ENCODE measurements at regions not wholly inside any gene's neighbourhood (a gene's known extent, or its start where the extent isn't known, plus 50 kb on each side); places are given as distances from the start of the nearest gene placed in this dataset.

DNA sequence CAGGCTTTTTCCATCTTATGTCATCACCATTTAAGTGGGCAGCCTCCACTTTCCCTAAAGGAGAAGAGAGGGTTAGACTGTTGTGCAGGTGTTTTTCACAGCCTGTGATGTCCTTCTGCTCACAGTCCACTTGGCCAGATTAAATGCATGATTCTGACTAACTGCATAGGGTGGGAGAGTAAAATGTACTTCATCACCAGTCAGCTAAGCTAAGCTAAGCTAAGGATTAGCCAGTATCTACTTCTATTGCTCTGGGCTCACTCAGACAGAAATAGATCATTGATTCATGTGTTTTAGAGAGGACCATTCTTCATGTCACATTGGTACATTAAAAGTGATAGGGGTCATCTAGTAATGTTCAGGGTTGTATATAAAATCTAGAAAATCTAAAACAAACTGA lies 1013.1 kb downstream of the NTRK3 start:
- DNase-seq (ENCODE audit: low read depth) = no peak
- TF ChIP-seq, protein P1, sequence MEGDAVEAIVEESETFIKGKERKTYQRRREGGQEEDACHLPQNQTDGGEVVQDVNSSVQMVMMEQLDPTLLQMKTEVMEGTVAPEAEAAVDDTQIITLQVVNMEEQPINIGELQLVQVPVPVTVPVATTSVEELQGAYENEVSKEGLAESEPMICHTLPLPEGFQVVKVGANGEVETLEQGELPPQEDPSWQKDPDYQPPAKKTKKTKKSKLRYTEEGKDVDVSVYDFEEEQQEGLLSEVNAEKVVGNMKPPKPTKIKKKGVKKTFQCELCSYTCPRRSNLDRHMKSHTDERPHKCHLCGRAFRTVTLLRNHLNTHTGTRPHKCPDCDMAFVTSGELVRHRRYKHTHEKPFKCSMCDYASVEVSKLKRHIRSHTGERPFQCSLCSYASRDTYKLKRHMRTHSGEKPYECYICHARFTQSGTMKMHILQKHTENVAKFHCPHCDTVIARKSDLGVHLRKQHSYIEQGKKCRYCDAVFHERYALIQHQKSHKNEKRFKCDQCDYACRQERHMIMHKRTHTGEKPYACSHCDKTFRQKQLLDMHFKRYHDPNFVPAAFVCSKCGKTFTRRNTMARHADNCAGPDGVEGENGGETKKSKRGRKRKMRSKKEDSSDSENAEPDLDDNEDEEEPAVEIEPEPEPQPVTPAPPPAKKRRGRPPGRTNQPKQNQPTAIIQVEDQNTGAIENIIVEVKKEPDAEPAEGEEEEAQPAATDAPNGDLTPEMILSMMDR (conservative IDR thresholded peaks at IDR 0.05; ENCODE audit: low read depth, low read length) = no peak
- no peak overlapping the region for H3K4me3 ChIP-seq (ENCODE audit: low read length)

DNA sequence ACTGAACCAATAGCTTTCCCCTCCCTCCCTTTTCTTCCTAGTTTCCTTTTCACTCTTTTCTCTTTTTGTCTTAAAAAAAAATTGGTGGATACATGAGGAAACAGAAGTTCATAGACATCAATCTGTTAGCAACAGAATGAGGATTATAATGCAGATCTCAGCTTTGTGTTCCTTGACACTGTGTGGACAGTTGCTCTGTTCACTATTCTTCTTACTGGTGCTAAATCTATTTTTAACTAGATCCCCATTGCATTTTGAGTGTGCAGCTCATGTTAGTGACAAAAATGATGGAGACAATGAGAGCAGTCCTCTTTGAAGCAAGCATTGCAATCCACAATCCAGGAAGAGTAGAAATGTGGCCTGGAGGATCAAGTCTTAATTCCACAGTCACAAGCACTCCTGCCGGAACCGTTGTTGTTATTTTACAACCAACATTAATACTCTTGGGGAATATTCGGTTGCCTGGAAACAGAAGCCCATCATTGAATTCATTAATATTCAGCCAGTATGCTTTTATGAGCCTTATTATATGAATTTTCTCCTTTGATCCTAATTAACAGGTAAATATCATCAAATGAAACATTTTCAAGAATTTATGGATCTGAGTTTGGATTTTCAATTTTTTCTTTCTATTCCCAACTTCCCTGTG lies 1016.8 kb downstream of the NTRK3 start:
- no peak overlapping the region for H3K4me3 ChIP-seq (ENCODE audit: low read length)
- no peak for DNase-seq (ENCODE audit: low read depth)
- TF ChIP-seq, protein P1 (conservative IDR thresholded peaks at IDR 0.05; ENCODE audit: low read depth, low read length) = no peak

DNA sequence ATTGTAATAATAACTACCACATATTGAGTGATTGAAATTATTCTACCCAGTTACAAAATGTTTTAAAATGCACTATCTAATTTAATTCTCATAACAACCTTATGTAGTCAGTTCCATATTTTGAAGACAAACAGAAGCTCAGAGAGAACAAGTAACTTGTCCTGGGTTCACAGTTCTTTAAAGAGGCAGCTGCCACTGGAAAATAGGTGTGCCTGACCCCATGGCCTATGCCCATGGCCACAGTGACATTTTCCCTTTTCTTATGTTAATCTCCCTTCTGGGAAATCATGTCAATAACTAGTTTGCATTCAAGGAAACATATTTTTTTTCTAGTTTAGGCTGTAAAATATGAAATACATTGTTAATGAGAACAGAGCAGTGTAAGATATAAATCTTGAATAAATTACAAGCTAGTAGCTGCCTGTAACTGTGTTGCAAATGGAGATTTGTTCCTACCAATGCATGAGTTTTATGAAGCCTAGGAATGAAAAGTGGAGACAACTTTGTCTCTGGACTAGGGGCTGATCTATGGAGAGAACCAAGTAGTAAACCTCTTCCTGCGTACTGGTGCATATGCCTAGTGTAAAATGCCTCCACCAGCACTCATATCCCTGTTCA lies 1018.0 kb downstream of the NTRK3 start:
- TF ChIP-seq, protein P1 (conservative IDR thresholded peaks at IDR 0.05; ENCODE audit: low read depth, low read length) = no peak
- H3K4me3 ChIP-seq (ENCODE audit: low read length) = no peak overlapping the region
- no peak for DNase-seq (ENCODE audit: low read depth)

DNA sequence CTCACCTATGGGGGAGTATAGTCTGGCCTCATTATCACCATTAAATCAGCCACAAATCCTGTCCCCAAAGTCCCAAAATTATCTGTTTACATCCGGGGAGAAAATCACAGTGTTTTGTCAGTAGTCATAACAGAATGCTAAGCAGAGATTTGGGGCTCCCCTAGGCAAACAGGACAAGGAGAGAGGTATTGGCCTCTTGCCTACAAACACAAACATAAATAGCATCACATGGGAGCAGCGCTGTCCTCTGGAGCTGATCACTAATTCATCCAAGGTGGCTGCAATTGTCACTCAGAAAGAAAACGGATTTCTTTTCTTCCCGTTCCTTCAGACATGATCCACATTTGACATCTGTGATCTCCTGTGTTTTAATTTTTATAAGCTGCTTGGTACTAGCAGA lies 1028.1 kb downstream of the NTRK3 start:
- DNase-seq (ENCODE audit: low read depth) = no peak
- TF ChIP-seq, protein P1 (conservative IDR thresholded peaks at IDR 0.05; ENCODE audit: low read depth, low read length) = no peak
- H3K4me3 ChIP-seq (ENCODE audit: low read length) = no peak overlapping the region

DNA sequence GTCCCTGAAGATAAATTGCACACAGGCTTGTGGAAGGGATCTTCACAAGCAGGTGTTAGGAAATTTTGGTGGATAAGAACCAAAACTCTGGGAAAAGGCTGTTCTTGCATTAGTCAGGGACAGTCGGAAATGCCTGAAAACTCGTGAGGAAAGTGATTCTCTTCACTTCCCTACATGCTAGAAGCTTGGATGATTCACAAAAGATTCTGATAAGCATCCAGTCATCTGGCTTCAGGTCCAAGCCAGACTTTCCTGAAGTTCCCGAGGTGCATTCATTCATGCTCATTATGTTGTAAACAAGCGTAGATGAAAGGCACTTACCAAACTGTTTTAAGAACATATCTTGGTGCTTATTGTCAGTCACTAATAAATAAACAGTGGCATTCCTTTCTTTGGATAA lies 1028.7 kb downstream of the NTRK3 start:
- no peak for DNase-seq (ENCODE audit: low read depth)
- TF ChIP-seq, protein P1 (conservative IDR thresholded peaks at IDR 0.05; ENCODE audit: low read depth, low read length) = no peak
- no peak overlapping the region for H3K4me3 ChIP-seq (ENCODE audit: low read length)

DNA sequence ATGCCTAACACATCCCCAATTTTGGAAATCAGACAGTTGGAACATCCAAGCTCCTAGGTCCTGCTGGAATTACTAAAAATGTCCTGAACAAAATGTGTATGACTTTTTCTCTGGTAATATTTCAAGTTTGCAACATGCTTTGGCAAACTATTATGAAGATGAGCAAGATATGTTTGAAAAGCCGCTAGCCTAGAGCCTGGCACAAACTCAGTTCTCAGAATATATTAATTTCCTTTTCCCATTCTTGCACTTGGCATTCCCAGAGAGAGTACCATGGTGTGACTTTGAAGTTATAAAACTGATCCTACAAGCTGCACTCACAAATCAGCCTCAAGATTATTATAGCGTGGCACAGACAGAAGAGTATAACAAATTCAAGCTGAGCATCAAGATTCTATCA lies 1031.1 kb downstream of the NTRK3 start:
- DNase-seq (ENCODE audit: low read depth) = no peak
- H3K4me3 ChIP-seq (ENCODE audit: low read length) = no peak overlapping the region
- TF ChIP-seq, protein P1 (conservative IDR thresholded peaks at IDR 0.05; ENCODE audit: low read depth, low read length) = no peak

DNA sequence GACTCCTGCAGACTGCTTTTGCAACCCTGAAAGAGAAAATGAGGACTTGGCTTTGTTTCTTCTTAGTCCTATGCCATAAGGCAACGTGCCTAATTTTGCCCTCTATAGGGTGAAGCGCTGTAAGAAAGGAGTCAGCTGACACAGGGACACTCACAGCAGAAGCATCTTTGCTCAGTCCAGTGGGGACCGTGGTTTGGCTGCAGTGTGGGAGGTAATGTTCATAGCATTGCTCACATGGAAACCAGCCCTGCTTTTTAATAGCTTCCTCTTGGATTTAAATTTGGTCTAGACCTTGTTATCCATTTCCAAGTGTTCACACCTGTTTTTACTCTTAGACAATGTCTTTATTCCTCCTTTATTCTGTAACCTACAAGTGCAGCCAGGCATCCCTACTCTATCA lies 1032.1 kb downstream of the NTRK3 start:
- H3K4me3 ChIP-seq (ENCODE audit: low read length) = no peak overlapping the region
- DNase-seq (ENCODE audit: low read depth) = no peak
- TF ChIP-seq, protein P1 (conservative IDR thresholded peaks at IDR 0.05; ENCODE audit: low read depth, low read length) = no peak
